ENCODE measurements at regions not wholly inside any gene's neighbourhood (a gene's known extent, or its start where the extent isn't known, plus 50 kb on each side); places are given as distances from the start of the nearest gene placed in this dataset.

DNA sequence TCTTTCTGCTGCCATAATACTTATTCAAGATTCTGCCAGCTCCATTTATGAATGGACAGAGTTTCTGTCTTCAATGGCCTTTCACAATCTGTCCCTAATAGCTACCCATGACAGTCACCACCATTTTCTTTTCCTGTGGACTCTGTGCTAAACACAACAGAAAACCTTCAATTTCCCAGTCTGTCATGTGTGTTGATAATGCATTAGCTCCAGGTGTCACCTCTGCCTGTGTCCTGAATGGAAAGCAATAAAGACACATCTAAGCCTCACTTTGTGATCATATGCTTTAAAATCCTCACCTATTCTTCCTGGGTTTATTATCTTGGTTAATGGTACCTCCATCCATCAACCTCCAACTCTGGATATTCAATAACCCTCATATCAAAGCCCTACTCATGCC, 772.2 kb downstream of the DCDC2C start:
- Histone ChIP-seq H3K4me2 (ENCODE audit: unreplicated experiment) (no peak overlapping the region), H3K9me2 (ENCODE audit: insufficient read depth) (no peaks in the 10 kb centered on the region), H3K4me1 (ENCODE audit: insufficient read depth) (no peaks in the 10 kb centered on the region), H3K79me2 (ENCODE audit: insufficient read depth) (no peaks in the 10 kb centered on the region), H3K36me3 (ENCODE audit: low read depth) (no peaks in the 10 kb centered on the region), H3F3A (ENCODE audit: insufficient read depth) (no peaks in the 10 kb centered on the region), H2AFZ (no peak overlapping the region), H3K4me3 (no peak overlapping the region), H4K20me1 (ENCODE audit: insufficient read depth) (no peaks in the 10 kb centered on the region), H3K27ac (no peak overlapping the region), H3K27me3 (replicated peaks; ENCODE audit: insufficient read depth) (no peaks in the 10 kb centered on the region), H3K9ac (no peak overlapping the region), H3K9me3 (ENCODE audit: low read depth) (no peaks in the 10 kb centered on the region)
- no peak for DNase-seq
- TF ChIP-seq EZH2 (IDR thresholded peaks at IDR 0.05; ENCODE audit: insufficient read depth, poor library complexity, severe bottlenecking) (no peak), EZH2phosphoT487 (IDR thresholded peaks at IDR 0.05; ENCODE audit: insufficient read depth, low read depth) (no peak)
- in situ Hi-C loops (cut with MboI) = no loop called here

- Histone ChIP-seq H3K4me1 (ENCODE audit: insufficient read depth) (no peaks in the 10 kb centered on the region), H3K9me3 (ENCODE audit: low read depth) (no peaks in the 10 kb centered on the region), H3K4me2 (ENCODE audit: unreplicated experiment) (no peak overlapping the region), H3K4me3 (no peak overlapping the region), H3K27ac (no peak overlapping the region), H2AFZ (no peak overlapping the region), H4K20me1 (ENCODE audit: insufficient read depth) (no peaks in the 10 kb centered on the region), H3K79me2 (ENCODE audit: insufficient read depth) (no peaks in the 10 kb centered on the region), H3K9ac (no peak overlapping the region), H3K9me2 (ENCODE audit: insufficient read depth) (no peaks in the 10 kb centered on the region), H3K27me3 (replicated peaks; ENCODE audit: insufficient read depth) (no peaks in the 10 kb centered on the region), H3F3A (ENCODE audit: insufficient read depth) (no peaks in the 10 kb centered on the region), H3K36me3 (ENCODE audit: low read depth) (no peaks in the 10 kb centered on the region)
- no peak for DNase-seq
- WGBS, 2 experiments (ENCODE audit: low coverage in 1 of 2, low lambda C conversion rate in 2 of 2, missing lambda C conversion rate in 2 of 2) = 5 to 11% methylated on average over 3 of the region's 3 CpGs
- in situ Hi-C loops (cut with MboI) = no loop called here
- TF ChIP-seq EZH2 (IDR thresholded peaks at IDR 0.05; ENCODE audit: insufficient read depth, poor library complexity, severe bottlenecking) (no peak), EZH2phosphoT487 (IDR thresholded peaks at IDR 0.05; ENCODE audit: insufficient read depth, low read depth) (no peak)
Measured at GRCh38 chr2:4483050-4483449, 779.7 kb downstream of the DCDC2C start.

DNA sequence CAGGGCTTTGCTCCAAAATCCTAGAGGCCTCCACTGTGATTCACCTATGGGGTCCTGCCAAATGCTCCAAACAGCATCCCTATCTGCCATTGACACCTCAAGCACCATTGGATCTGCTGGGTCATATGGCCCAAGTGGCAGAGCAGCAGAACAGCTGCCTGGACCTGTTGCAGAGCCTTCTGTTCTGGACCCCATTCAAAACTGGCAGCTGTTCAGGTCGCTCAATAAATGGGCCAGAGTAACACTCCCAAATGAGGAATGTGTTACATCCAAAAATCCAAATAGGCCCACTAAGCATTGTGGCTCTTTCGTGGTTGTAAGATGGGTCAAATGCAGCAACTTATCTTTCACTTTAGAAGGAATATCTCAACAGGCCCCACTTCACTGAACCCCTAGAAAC, 783.6 kb downstream of the DCDC2C start:
- Histone ChIP-seq H3K4me2 (ENCODE audit: unreplicated experiment) (no peak overlapping the region), H3K9me3 (ENCODE audit: low read depth) (no peaks in the 10 kb centered on the region), H3K4me3 (no peak overlapping the region), H3K79me2 (ENCODE audit: insufficient read depth) (no peaks in the 10 kb centered on the region), H3F3A (ENCODE audit: insufficient read depth) (no peaks in the 10 kb centered on the region), H4K20me1 (ENCODE audit: insufficient read depth) (no peaks in the 10 kb centered on the region), H3K9ac (no peak overlapping the region), H3K27ac (no peak overlapping the region), H3K4me1 (ENCODE audit: insufficient read depth) (no peaks in the 10 kb centered on the region), H3K27me3 (replicated peaks; ENCODE audit: insufficient read depth) (no peaks in the 10 kb centered on the region), H3K9me2 (ENCODE audit: insufficient read depth) (no peaks in the 10 kb centered on the region), H3K36me3 (ENCODE audit: low read depth) (no peaks in the 10 kb centered on the region), H2AFZ (no peak overlapping the region)
- TF ChIP-seq EZH2 (IDR thresholded peaks at IDR 0.05; ENCODE audit: insufficient read depth, poor library complexity, severe bottlenecking) = no peak
- TF ChIP-seq EZH2phosphoT487 (IDR thresholded peaks at IDR 0.05; ENCODE audit: insufficient read depth, low read depth) = no peak
- 4 to 9% methylated on average over 2 of the region's 2 CpGs for WGBS, 2 experiments (ENCODE audit: low coverage in 1 of 2, low lambda C conversion rate in 2 of 2, missing lambda C conversion rate in 2 of 2)
- no peak for DNase-seq
- in situ Hi-C loops (cut with MboI) = no loop called here

DNA sequence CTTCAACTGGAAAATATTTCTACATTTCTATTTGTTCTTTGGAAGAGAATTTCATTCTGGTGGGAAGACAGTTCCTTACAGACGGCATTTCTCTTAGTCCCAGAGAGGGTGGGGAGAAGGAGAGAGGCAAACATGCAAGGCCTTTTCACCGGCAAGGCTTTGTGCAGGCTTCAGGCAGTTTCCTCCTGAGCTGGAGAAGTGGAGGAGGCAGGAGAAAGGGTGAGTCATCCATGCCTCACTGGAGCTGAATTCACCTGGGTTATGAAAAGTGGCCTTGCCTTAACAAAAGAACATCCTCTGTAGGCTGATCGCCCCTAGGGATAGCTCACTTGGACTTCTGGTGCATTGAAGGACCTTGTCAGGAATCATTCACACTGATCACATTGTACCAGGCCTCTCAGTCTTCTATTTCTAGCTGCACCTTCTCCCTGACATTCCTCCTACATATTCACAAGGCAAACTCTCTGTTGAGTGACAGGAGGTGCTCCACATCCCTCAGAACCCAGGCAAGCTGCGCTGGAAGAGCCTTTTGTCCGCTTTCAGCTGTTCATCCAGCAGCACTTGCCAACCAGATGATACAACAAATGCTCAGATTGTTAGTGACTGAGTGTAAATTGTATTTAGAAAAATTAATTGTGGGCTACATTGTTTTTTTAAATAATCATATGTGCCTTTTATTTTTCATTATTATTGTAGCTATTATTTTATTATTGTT, 796.1 kb downstream of the DCDC2C start:
- in situ Hi-C loops (cut with MboI) = no loop called here
- Histone ChIP-seq H3K79me2 (ENCODE audit: insufficient read depth) (no peaks in the 10 kb centered on the region), H3K27me3 (replicated peaks; ENCODE audit: insufficient read depth) (no peaks in the 10 kb centered on the region), H3K9ac (no peak overlapping the region), H3K36me3 (ENCODE audit: low read depth) (no peaks in the 10 kb centered on the region), H3K27ac (no peak overlapping the region), H3K4me3 (no peak overlapping the region), H4K20me1 (ENCODE audit: insufficient read depth) (no peaks in the 10 kb centered on the region), H3F3A (ENCODE audit: insufficient read depth) (no peaks in the 10 kb centered on the region), H3K9me2 (ENCODE audit: insufficient read depth) (no peaks in the 10 kb centered on the region), H3K4me1 (ENCODE audit: insufficient read depth) (no peaks in the 10 kb centered on the region), H2AFZ (no peak overlapping the region), H3K4me2 (ENCODE audit: unreplicated experiment) (no peak overlapping the region), H3K9me3 (ENCODE audit: low read depth) (no peaks in the 10 kb centered on the region)
- TF ChIP-seq EZH2phosphoT487 (IDR thresholded peaks at IDR 0.05; ENCODE audit: insufficient read depth, low read depth) (no peak), EZH2 (IDR thresholded peaks at IDR 0.05; ENCODE audit: insufficient read depth, poor library complexity, severe bottlenecking) (no peak)
- no peak for DNase-seq
- 10 to 14% methylated on average over 5 of the region's 5 CpGs for WGBS, 2 experiments (ENCODE audit: low coverage in 1 of 2, low lambda C conversion rate in 2 of 2, missing lambda C conversion rate in 2 of 2)

GRCh38 chr2:4501525-4501924, 798.1 kb downstream of the DCDC2C start:
- in situ Hi-C loops (cut with MboI) = no loop called here
- no peak overlapping the region for H3K4me3 ChIP-seq
- 42 to 45% methylated on average over 4 of the region's 4 CpGs for WGBS, 2 experiments (ENCODE audit: low coverage in 1 of 2, low lambda C conversion rate in 2 of 2, missing lambda C conversion rate in 2 of 2)
- no peak overlapping the region for H3K27ac ChIP-seq
- no peak for TF ChIP-seq EZH2phosphoT487 (IDR thresholded peaks at IDR 0.05; ENCODE audit: insufficient read depth, low read depth)
- no peak for TF ChIP-seq EZH2 (IDR thresholded peaks at IDR 0.05; ENCODE audit: insufficient read depth, poor library complexity, severe bottlenecking)
- no peak overlapping the region for H3K4me2 ChIP-seq (ENCODE audit: unreplicated experiment)
- H3K36me3 ChIP-seq (ENCODE audit: low read depth) = no peaks in the 10 kb centered on the region
- H3K9me3 ChIP-seq (ENCODE audit: low read depth) = no peaks in the 10 kb centered on the region
- H3K79me2 ChIP-seq (ENCODE audit: insufficient read depth) = no peaks in the 10 kb centered on the region
- no peak for DNase-seq
- no peaks in the 10 kb centered on the region for H3K9me2 ChIP-seq (ENCODE audit: insufficient read depth)
- no peaks in the 10 kb centered on the region for H3K27me3 ChIP-seq (replicated peaks; ENCODE audit: insufficient read depth)
- no peak overlapping the region for H2AFZ ChIP-seq
- no peaks in the 10 kb centered on the region for H4K20me1 ChIP-seq (ENCODE audit: insufficient read depth)
- no peaks in the 10 kb centered on the region for H3K4me1 ChIP-seq (ENCODE audit: insufficient read depth)
- H3K9ac ChIP-seq = no peak overlapping the region
- no peaks in the 10 kb centered on the region for H3F3A ChIP-seq (ENCODE audit: insufficient read depth)

Data from GM23248 (cell line).